Tibial nerve (tissue), 3 donors: ENCODE measurements at regions not wholly inside any gene's neighbourhood (a gene's known extent, or its start where the extent isn't known, plus 50 kb on each side); places are given as distances from the start of the nearest gene placed in this dataset.

ENCODE experiments used
- CTCF ChIP-seq, 5 experiments: fragments of 200-600 bp in 3 of 5; fragments of 450-650 bp in 2 of 5; sonication (generic) in 3 of 5; IDR thresholded peaks; one replicate each; pipeline ENCODE4 v1.5.1; 2016 to 2019; ENCODE audit warnings: antibody characterized with exemption in 5 of 5, mild to moderate bottlenecking in 3 of 5, moderate library complexity in 2 of 5
- POLR2A ChIP-seq, 2 donors: fragments of 450-650 bp; IDR thresholded peaks; one replicate each; pipeline ENCODE4 v1.6.1; 2017; ENCODE audit warnings: antibody characterized with exemption in 2 of 2, mild to moderate bottlenecking in 2 of 2, moderate library complexity in 2 of 2

DNA sequence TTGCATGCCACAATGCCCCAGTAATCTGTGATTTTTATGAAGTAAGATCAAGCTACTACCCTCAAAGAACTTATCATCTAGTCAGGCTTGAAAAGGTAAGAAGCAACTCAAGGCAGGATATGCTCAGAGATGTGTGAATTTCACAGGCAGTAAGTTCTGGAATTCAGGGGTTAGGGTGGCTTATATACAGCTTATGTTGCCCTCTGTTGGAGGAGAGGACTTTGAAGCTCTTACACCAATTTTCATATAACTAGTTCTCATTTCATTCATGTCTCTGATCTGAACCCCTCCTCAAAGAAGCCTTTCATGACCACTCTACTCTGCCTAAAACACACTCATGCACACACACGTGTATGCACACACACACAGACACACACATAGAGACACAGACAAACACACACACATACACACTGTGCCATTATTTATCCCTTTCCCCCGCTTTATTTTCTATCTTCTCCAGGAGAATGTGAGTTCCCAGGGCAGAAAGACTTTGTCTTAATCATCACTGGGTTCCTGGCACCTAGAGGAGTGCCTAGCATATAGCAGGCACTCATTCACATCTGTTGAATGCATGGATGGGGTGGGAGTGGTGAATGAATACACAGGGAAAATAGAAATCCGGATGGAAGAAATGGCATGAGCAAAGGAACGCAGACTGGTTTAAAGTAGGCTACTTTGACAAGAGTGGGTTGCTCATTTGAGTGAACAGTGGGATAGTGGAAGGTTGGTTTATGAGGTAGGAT is 220.7 kb upstream of the ZBED5 start:
- TF ChIP-seq POLR2A (IDR thresholded peaks at IDR 0.05), result no peak
- no peak for TF ChIP-seq CTCF (IDR thresholded peaks at IDR 0.05)
